Glutamatergic neuron (in vitro differentiated cells): ENCODE measurements at regions not wholly inside any gene's neighbourhood (a gene's known extent, or its start where the extent isn't known, plus 50 kb on each side); places are given as distances from the start of the nearest gene placed in this dataset.

Experiments used
- DNase-seq: peaks from one replicate; pipeline ENCODE4 v3.0.0; 2022
- H3K27ac Mint-ChIP-seq: one replicate; pipeline ENCODE4 v1.8.0; 2020; ENCODE audit warnings: mild to moderate bottlenecking, mixed read lengths, inconsistent platforms; ENCODE audit not compliant: unreplicated experiment
- H3K27me3 Mint-ChIP-seq: one replicate; pipeline ENCODE4 v1.8.0; 2020; ENCODE audit warnings: mild to moderate bottlenecking, moderate library complexity, mixed read lengths, inconsistent platforms; ENCODE audit not compliant: unreplicated experiment
- H3K36me3 Mint-ChIP-seq: one replicate; pipeline ENCODE4 v1.8.0; 2020; ENCODE audit warnings: mild to moderate bottlenecking, mixed read lengths, inconsistent platforms; ENCODE audit not compliant: unreplicated experiment
- H3K4me1 Mint-ChIP-seq: one replicate; pipeline ENCODE4 v1.8.0; 2020; ENCODE audit warnings: mild to moderate bottlenecking, low read depth, mixed read lengths, inconsistent platforms; ENCODE audit not compliant: unreplicated experiment
- H3K4me3 Mint-ChIP-seq: one replicate; pipeline ENCODE4 v1.8.0; 2020; ENCODE audit warnings: mild to moderate bottlenecking, mixed read lengths, inconsistent platforms; ENCODE audit not compliant: unreplicated experiment
- H3K9me3 Mint-ChIP-seq: one replicate; pipeline ENCODE4 v1.8.0; 2020; ENCODE audit warnings: mild to moderate bottlenecking, moderate library complexity, mixed read lengths, inconsistent platforms; ENCODE audit not compliant: unreplicated experiment
- TF ChIP-seq, protein P1 (sequence below): fragments of 200-600 bp; sonication (generic); IDR thresholded peaks from one replicate; pipeline ENCODE4 v1.5.0; 2021; ENCODE audit not compliant: partially characterized antibody, unreplicated experiment

DNA sequence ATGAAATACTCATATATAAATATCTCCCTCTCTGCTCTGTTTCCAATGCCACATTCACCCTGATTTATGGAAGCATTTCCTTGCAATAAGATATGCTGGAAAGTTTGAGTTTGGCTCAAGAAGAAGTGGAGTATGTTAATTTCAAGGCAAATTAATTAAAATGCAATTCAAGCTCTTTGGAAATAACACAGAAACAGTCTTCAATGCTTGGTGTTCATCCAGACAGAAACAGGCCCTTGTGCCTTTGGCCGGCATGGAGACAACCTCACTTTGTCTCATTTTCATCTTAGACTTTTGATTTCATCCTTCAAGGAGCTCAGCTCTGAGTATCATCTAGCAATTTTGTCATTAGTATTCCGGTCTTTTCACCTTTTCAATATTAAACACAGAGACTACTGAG is 210.0 kb downstream of the C16orf95 start:
- no peak for DNase-seq
- Mint-ChIP-seq H3K27me3 (no peaks in the 10 kb centered on the region), H3K4me1 (no peaks in the 10 kb centered on the region), H3K27ac (no peak overlapping the region), H3K36me3 (peaks cover 3% of the 10 kb centered on the region), H3K4me3 (no peak overlapping the region), H3K9me3 (no peaks in the 10 kb centered on the region)
- TF ChIP-seq, protein P1, sequence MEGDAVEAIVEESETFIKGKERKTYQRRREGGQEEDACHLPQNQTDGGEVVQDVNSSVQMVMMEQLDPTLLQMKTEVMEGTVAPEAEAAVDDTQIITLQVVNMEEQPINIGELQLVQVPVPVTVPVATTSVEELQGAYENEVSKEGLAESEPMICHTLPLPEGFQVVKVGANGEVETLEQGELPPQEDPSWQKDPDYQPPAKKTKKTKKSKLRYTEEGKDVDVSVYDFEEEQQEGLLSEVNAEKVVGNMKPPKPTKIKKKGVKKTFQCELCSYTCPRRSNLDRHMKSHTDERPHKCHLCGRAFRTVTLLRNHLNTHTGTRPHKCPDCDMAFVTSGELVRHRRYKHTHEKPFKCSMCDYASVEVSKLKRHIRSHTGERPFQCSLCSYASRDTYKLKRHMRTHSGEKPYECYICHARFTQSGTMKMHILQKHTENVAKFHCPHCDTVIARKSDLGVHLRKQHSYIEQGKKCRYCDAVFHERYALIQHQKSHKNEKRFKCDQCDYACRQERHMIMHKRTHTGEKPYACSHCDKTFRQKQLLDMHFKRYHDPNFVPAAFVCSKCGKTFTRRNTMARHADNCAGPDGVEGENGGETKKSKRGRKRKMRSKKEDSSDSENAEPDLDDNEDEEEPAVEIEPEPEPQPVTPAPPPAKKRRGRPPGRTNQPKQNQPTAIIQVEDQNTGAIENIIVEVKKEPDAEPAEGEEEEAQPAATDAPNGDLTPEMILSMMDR = no peak

- H3K27me3 Mint-ChIP-seq = no peaks in the 10 kb centered on the region
- no peaks in the 10 kb centered on the region for H3K9me3 Mint-ChIP-seq
- no peak for DNase-seq
- no peak overlapping the region for H3K4me3 Mint-ChIP-seq
- H3K27ac Mint-ChIP-seq = no peak overlapping the region
- no peaks in the 10 kb centered on the region for H3K4me1 Mint-ChIP-seq
- peaks cover 3% of the 10 kb centered on the region for H3K36me3 Mint-ChIP-seq
- TF ChIP-seq, protein P1 = no peak
Measured at GRCh38 chr16:87108278-87108677, 208.9 kb downstream of the C16orf95 start.

DNA sequence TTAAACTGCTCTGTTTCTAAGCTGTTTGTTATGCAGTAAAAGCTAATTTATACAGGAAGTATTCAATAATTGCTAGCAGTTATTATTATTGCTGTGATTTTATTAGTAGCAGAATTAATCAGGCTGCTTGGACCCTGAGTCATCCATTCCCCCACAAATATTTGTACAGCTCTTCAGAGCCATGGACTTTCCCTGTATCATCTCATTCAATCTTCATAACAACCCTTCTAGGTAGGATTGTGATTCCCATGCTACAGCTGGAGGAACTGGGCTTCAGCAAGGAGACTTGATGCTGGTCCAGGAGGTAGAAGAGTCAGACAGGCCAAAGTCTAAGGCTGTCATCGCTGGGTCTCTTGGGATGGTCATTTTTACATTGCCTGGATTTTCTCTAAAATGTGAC is 208.3 kb downstream of the C16orf95 start:
- Mint-ChIP-seq H3K9me3 (no peaks in the 10 kb centered on the region), H3K4me1 (no peaks in the 10 kb centered on the region), H3K27ac (no peak overlapping the region), H3K27me3 (no peaks in the 10 kb centered on the region), H3K36me3 (peaks cover 3% of the 10 kb centered on the region), H3K4me3 (no peak overlapping the region)
- DNase-seq = no peak
- TF ChIP-seq, protein P1 = no peak

DNA sequence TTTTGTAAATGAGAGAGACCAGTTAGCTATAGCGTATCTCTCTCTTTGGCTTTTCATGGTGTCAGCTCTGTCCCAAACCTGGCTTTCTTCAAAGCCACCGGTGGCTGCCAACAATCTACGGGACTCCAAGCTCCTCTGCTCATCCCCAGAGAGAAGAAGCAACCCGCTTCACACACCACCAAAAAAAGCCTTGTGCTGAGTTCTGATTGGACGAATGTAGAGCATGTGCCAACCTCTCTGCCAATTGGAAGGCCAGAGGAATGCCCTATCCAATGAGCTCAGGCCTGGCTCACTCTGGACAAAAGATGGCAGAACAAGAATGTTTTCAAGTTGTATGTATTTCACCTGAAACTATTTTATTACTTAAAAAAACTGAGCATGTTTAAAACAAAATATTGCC is 202.4 kb downstream of the C16orf95 start:
- Mint-ChIP-seq H3K27ac (no peak overlapping the region), H3K9me3 (no peaks in the 10 kb centered on the region), H3K4me3 (no peak overlapping the region), H3K4me1 (no peaks in the 10 kb centered on the region), H3K27me3 (peaks cover 2% of the 10 kb centered on the region), H3K36me3 (no peaks in the 10 kb centered on the region)
- TF ChIP-seq, protein P1 = no peak
- no peak for DNase-seq

GRCh38 chr16:87115646-87116045 is 201.5 kb downstream of the C16orf95 start:
- Mint-ChIP-seq H3K4me1 (no peaks in the 10 kb centered on the region), H3K27ac (no peak overlapping the region), H3K36me3 (no peaks in the 10 kb centered on the region), H3K4me3 (no peak overlapping the region), H3K9me3 (peaks cover 2% of the 10 kb centered on the region), H3K27me3 (peaks cover 2% of the 10 kb centered on the region)
- no peak for DNase-seq
- TF ChIP-seq, protein P1 = no peak
